GM20431 (cell line): ENCODE measurements at regions not wholly inside any gene's neighbourhood (a gene's known extent, or its start where the extent isn't known, plus 50 kb on each side); places are given as distances from the start of the nearest gene placed in this dataset.
"Not testable (repeated sequence)": the region's sequence is repeated elsewhere in the genome, so short reads cannot be mapped to it uniquely, and the experiment has no call there.

Source experiments
- in situ Hi-C: fragments of 300-500 bp; cut with MseI, MboI; formaldehyde crosslinking; loops from one replicate; pipeline ENCODE4 v1.15.0; 2020; ENCODE audit warnings: low sequenced_read_pairs; ENCODE audit not compliant: unreplicated experiment

DNA sequence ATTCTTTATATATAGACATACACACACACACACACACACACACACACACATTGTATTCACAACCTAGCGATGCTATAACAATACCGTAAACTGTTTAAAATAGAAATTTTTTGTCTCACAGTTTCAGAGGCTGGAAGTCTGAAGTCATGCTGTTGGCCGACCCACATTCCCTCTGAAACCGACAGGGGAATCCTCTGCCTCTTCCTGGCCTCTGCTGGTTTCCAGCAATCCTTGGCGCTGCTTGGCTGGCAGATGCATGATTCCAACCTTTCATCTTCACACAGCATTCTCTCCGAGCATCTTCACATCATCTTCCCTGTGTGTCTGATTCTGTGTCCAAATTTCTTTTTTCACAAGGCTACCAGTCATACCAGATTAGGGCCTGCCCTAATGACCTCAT lies 94.8 kb downstream of the CCDC71L start:
- in situ Hi-C loops, result no loop called here

DNA sequence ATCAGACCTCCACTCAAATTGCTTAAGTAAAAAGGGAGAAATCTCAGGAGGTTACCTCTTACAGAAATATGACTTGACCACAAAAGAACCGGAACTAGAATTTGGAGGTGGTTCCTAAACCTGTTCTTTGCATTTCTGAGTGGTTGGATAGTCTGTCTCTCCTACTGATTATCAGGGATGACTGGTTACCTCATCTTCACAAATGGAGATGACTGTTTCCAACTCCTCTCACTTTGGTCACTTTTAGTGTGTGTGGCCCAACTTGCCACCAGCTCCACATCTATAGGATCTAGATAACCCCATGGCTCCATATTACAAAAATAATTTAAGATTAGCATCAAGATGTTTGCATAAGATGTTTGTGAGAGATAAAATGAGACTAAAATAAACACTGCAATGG lies 95.5 kb downstream of the CCDC71L start:
- in situ Hi-C loops, result no loop called here

- in situ Hi-C loops, result no loop called here
Measured at GRCh38 chr7:106563466-106564150, 97.3 kb downstream of the CCDC71L start.

DNA sequence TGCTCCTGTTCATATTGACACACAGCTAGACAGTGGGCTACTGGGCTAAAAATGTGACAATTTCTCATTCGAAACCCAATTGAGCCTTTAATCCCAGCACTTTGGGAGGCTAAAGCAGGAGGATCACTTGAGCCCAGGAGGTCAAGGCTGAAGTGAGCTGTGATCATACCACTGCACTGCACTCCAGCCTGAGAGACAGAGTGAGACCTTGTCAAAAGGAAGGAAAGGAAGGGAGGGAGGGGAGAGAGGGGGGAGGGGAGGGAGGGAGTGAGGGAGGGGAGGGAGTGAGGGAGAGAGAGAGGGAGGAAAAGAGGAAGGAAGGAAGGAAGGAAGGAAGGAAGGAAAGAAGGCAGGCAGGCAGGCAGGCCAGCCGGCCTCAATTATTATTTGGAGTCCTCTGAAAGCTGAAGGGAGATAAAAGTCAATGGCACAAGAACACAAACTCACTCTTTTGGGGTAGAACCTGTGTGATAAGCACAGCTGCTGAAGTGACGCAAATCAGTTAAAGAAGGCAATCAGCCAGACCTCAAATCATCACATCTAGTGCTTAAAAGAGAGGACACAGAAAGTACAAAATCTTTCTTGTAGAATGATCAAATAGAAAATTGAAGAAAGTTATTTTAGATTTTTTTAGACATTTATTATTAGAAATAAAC lies 98.1 kb downstream of the CCDC71L start:
- in situ Hi-C loops, result no loop called here

- in situ Hi-C loops, result no loop called here
Measured at GRCh38 chr7:106561666-106562411, 99.1 kb downstream of the CCDC71L start.

DNA sequence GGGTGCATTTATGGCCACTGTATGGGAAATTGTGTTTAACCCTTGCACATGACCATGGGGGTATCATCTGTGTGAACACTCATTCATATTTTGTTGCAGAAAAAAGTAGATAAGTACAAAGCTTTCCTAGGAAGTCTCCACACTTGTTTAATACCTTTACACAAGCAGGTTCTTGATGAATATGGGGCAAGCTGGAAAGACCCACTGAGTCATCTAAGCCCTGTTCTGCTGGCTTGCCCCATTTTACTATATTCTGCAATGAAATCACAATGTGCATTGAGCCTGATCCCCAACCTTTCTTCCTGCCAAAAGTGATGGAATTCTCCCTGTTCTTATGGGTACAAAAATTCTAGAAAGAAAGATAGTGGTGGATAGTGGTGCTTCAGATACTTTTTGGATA lies 99.8 kb downstream of the CCDC71L start:
- in situ Hi-C loops, result no loop called here

GRCh38 chr7:106560482-106560881 lies 100.5 kb downstream of the CCDC71L start:
- in situ Hi-C loops, result no loop called here

DNA sequence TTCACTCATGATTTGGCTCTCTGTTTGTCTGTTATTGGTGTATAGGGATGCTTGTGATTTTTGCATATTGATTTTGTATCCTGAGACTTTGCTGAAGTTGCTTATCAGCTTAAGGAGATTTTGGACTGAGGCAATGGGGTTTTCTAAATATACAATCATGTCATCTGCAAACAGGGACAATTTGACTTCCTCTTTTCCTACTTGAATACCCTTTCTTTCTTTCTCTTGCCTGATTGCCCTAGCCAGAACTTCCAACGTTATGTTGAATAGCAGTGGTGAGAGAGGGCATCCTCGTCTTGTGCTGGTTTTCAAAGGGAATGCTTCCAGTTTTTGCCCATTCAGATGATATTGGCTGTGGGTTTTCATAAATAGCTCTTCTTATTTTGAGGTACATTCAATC lies 104.7 kb downstream of the CCDC71L start:
- in situ Hi-C loops, result not testable (repeated sequence)

DNA sequence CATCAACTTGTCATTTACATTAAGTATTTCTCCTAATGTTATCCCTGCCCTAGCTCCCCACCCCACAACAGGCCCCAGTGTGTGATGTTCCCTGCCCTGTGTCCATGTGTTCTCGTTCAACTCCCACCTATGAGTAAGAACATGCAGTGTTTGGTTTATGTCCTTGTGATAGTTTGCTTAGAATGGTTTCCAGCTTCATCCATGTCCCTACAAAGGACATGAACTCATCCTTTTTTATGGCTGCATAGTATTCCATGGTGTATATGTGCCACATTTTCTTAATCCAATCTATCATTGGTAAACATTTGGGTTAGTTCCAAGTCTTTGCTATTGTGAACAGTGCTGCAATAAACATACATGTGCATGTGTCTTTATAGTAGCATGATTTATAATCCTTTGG lies 106.3 kb downstream of the CCDC71L start:
- in situ Hi-C loops, result not testable (repeated sequence)

DNA sequence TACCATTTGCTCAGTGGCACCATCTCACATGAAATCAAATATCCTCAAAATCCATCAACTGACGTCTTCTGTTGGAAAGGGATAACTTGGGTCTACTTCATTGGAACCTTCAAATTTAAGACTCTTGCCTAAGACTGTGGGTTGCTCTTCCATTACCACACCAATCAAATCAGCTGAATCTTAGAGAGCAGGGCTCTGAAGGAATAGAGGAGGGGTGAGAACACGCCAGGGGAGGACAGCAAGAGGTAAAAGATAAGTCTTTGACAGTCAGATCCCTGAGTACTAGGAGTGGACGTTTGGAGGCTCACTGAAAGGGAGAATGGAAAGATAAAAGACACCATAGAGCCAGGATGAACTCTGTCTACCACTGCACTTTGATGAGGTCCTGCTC lies 107.5 kb downstream of the CCDC71L start:
- in situ Hi-C loops, result no loop called here

DNA sequence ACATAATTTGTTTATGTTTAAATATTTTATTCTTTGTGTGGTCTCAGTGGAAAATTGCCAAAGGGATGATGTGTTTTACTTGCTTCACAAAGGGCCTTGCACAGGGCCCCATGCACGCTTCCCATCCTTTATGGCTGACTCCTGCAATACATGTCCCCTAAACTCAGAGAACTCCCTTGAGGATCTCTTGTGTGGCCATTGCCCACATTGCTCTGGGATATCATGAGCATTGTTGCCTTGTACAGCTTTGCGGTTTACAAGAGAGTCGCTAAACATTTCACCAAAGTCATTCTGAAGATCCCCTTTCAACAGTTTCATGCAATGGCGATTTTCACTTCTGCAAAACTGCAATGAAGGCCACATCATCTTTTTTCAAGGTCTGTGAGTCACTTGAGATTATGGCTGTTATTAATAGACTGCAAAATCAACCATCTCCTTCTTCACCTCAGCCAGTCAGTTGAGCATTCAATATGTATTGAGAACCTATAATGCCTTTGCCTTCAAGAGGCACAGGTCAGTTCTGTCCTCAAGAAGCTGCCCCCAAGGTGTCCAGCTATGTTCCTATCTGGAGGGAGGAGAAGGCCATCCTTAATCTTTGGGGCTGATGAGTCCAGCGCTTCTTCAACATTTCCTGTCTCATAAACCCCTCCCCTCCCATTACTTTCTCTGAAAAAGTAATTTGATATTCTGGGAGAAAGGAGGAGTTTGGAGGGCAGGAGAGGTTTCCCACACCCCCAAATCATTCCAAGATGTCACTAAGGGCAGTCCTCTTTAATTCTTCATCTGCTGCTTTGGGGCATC lies 108.1 kb downstream of the CCDC71L start:
- in situ Hi-C loops, result no loop called here

- in situ Hi-C loops, result no loop called here
Measured at GRCh38 chr7:106551936-106552335, 109.0 kb downstream of the CCDC71L start.

GRCh38 chr7:106548491-106548890 lies 112.5 kb downstream of the CCDC71L start:
- in situ Hi-C loops, result loop anchor here (10.0 kb wide), 1 partner anchor 186 kb away; no protein-coding TSS in a partner anchor

- in situ Hi-C loops, result loop anchor here (10.0 kb wide), 1 partner anchor 190 kb away; no protein-coding TSS in a partner anchor
Measured at GRCh38 chr7:106545275-106545674, 115.7 kb downstream of the CCDC71L start.

DNA sequence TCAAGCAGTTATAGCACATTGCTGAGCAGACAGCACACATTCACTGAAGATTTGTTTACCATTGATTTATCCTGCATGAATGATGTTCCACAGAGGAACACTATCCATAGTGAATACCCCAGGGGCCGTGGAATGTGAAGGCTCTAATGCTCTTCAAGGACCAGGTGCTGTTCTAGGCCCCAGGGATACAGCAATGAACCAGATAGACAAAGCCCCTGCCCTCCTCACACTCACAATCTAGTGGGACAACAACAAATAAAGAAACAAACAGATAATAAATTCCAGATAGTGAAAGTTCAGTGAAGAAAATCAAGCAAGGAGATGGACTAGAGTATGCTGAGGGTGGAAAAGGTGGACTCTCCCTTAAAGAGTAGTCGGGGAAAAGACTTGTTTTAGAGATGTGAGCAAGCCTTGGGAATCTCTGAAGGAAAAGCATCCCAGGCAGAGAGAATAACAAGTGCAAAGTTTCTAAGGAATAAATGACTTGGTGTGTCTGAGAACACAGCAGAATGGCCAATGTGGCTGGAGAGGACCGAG lies 117.7 kb downstream of the CCDC71L start:
- in situ Hi-C loops, result loop anchor here (10.0 kb wide), 1 partner anchor 192 kb away; no protein-coding TSS in a partner anchor

- in situ Hi-C loops, result loop anchor here (10.0 kb wide), 1 partner anchor 192 kb away; no protein-coding TSS in a partner anchor
Measured at GRCh38 chr7:106542550-106543220, 118.3 kb downstream of the CCDC71L start.

- in situ Hi-C loops, result no loop called here
Measured at GRCh38 chr7:106538638-106539037, 122.3 kb downstream of the CCDC71L start.

DNA sequence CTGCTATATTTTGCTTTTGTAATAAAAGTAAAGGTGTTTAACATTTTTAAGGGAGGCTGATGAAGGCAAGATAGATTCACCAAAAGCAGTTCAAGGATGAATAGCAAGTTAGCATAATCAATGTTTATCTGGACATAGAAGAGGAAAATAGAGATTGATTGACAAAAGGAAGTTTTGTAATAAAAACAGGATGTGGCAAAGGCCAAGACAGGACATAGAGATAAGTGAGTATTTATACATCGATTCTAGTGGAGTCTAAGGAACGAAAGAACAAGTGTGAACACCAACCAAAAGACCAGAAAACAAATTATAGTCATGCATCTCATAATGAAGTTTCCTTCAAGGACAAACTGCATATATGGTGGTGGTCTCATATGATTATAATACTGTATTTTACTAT lies 123.8 kb downstream of the CCDC71L start:
- in situ Hi-C loops, result no loop called here

GRCh38 chr7:106536079-106536478 lies 124.9 kb downstream of the CCDC71L start:
- in situ Hi-C loops, result no loop called here
